Femur (tissue), 1 donor: ENCODE measurements at regions not wholly inside any gene's neighbourhood (a gene's known extent, or its start where the extent isn't known, plus 50 kb on each side); places are given as distances from the start of the nearest gene placed in this dataset.
A peak's percentile ranks its signal among the peaks of the same experiment; 100 is the strongest.

ENCODE experiments used
- DNase-seq: peaks from one replicate; pipeline ENCODE4 v3.0.0-alpha.2; 2017

DNA sequence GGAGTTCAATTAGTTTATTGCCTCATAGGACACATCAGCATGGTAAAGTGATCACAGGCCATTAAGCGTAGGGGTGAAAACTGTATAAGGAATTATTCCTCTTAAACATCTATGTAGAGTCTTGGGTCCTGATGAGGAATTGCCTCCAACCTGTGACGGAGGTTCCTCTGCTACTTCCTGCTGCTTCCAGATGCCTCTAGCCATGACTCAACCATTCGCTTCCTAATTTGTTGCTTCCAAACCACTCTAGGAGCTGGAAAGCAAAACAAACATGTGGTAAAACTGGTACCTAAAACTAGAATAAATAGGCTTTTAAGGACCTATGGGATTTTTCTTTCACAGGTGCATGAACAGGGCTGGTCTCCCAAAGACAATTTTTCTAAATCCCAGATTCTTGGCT is 253.8 kb downstream of the KLF12 start:
- no peak for DNase-seq

DNA sequence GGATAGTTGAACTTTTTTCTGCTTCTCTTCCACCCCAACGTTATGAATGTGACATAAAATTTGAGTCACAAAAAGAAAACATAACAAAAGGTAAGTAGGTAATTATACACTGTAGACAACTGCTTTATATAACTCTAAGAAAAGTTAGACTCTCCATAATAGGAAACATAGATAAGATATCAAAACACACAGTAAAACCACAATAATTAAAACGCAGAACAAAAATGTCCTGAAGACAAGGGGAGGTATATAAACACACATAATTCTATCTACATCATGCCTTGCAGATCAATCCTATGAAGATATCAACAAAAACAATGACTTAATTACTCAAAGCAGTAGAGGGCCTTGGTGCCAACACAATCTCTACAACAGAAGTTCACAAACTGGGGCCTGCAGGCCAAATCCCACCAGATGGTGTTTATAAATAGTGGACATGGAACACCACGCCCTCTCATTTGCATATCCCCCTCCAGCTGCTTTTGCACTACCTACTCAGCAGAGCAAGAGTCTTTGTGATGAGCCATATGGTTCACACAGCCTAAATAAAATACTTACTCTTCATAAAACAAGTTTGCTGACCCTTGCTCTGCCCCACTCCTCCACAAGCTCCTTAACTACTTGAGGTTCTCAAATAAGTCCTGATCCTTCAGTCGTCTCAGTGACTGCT is 254.7 kb downstream of the KLF12 start:
- DNase-seq = peak; percentile 26

DNA sequence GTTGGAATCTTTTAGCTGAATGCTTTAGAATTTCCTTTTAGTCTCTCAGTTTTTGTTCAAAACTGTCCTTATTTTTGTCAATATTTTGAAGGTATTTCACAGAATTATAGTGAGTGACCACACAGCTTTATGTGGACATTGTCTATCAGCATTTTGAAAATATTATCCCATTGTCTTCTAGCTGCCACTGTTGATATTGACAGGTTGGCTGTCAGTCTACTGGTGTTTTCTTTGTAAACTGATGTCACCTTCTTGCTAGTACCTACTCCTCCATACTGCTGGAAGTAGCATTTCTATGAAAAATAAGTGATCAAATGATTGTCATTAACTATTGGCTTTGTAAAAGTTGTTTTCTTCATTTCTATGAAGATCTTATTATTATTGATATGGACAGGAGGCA is 256.8 kb downstream of the KLF12 start:
- no peak for DNase-seq

DNA sequence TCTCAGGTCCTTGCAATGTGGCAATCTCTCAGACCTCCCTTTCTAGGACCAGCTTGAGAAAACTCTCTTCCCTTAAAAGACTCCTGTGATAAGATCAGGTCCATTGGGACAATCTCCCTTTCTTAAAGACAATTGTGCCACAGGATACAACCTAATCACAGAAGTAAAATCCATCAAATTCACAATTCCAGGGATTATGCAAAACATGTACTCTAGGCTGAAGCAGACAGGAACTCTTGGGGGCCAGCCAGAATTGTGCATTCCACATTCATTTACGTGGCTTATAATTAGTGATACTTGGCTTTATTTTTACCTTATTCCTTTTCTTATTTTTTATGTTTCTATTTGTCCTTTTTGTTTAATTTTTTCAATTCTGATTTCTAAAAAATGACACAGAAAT is 257.9 kb downstream of the KLF12 start:
- no peak for DNase-seq

DNA sequence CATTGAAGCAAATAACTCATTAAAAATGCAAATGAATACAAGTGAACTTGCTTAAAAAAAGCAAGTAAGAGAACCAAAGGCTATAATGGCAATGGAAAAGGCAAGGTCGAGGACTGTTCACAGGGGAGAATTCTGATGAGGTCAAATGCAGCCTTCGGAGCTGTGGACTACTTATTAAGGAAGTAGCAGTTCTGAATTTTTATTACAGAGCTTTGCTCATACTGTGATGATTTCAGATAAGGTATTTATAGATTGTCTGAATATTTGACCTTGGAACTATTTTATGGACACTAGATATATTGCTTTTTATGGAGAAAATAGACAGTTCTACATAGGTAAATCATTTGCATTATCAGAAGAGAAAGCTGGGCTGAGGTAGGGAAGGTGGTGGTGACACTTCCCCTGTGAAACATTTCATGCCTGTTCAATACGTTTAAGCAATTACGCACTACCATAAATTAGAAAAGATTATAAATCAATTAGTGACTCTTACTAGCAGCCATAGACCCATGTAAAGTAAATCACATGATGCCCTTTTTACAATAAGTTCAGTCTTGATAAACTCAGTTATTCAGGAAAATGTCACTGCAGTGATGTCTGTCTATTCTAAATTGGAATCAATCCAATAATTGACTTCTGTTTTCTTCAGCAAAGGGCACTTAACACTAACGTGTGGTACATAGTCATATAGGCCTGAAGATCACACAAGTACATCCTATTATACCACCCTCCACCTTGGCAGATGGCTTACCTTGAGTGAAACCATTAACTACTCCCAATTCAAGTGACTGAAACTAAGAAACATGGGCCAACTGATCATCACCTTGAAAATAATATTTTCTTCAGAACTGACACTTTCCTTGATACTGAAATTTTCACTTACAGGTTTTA is 260.0 kb downstream of the KLF12 start:
- DNase-seq = no peak

DNA sequence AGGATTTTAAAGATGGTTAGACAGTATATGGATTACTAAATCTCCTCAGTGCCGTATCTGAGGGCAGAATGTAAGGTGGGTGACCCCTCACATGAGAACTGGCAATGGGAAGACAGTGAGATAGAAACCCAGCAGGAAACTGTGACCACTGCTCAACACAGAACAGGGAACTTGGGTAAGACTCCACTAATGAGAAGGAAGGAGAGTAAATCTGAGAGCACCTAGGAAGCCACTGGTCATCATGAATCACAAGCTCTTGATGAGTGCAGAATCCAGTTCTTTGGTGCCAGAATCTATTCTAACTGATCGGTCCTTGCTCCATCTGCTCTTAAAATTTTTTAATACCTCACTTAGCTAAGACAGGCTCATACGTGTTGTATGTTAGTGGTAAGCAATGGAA is 261.8 kb downstream of the KLF12 start:
- DNase-seq = no peak

DNA sequence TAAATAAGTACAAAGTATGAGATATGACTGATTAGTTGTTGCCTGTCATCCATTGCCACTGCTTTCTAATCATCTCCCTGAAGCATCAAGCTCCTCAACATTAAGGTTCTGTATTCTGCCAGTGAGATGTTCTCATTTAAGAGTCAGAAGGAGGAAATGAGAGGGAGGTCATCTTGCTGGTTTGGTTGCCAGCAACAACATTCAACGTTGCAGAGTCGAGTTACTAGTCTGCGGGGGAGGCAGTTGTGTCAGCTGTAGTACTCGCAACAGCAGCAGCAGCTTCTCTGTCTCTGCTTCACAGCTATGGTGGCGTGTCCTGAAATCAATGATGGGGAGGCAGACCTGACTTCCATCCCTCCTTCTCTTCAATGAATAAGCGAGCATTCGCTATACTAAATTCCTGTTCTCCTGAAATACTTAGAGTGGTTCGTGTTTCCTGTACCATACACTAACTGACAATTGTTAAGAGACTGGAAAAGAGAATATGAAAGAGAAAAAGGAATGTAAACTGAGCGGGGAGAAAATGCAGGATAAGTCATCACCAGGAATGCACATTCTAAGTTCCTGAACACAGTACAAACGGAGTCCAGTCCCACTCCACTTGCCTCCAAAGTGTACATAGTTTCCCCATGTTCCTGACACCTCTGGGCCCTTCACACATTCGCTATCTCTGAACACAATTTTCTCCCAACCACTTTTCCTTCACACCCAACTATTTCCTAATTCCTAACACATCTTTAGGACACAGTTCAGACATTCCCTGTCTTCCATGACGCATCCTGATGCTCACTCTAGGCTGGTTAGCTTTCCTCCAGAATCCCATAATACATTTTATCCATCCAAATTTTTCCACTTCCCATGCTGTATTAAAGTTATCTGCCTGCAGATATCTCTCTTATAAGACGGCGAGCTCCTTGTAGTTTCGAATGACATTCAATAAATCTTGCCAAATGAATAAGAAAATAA is 263.0 kb downstream of the KLF12 start:
- peak; percentile 46 for DNase-seq

DNA sequence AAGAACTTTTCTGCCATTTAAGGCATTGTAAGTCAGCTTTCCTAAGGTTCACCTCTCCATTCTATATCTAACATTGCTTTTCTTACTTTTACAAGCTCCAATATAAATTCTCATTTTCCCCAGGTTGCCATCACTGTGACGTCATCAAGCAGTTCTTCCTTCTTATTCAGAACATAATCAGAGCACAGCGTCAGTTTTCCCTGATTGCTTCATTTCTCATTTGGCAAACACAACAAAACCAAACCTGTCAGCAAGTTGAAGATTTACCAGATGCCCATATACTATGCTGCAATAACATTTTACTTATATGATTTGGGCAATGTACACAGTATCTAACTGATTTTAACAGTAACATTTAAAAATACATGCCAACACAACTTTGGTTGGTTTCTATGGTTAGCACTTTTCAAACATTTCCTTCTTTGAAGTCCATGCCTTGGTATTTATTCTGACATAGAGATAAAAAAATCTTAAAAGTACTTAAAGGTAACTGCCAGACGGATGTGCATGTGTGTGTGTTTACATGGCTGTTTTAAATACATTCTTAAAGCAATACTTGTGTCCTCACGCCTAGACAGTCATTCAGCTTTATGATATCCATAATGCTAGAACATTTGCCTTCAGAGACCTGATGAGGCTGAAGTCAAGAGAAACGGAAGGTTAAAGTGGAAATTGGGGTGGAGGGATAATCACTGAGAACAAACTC is 264.0 kb downstream of the KLF12 start:
- DNase-seq = no peak

DNA sequence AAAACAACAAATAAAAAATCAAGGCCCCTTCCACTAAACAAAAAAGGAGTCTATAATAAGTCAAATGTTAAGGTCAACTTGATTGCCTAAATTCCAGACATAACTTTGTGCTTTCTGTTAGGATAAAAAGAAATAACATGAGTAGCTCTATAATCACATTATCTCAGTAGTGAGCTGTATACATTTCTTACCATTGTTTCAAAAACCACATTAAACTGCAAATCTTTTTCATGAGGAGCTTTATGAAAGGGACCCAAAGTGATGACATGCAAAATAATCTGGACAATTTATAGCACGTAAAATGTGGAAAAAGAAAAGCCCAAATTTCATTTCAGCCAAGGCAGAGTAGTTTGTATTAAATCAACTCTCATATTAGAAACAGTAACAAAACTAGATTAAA is 269.2 kb downstream of the KLF12 start:
- no peak for DNase-seq

DNA sequence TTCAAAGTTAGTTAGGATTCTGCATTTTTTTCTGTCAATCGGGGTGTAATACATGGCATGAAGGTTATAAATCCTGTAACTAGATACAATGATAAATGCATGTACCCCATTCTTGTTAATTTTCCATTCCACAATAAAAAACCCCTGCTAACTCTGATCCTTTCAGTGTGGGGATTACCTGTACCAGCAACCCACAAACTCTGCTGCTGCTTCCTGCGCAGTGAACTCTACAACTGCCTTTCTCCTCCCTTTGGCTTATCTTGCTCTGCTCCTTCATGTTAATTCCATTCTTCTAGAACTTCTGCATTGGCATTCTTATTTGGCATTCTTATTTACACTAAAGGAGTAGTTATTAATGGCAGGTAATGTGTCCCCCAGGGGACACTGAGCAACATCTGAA is 273.1 kb downstream of the KLF12 start:
- no peak for DNase-seq

DNA sequence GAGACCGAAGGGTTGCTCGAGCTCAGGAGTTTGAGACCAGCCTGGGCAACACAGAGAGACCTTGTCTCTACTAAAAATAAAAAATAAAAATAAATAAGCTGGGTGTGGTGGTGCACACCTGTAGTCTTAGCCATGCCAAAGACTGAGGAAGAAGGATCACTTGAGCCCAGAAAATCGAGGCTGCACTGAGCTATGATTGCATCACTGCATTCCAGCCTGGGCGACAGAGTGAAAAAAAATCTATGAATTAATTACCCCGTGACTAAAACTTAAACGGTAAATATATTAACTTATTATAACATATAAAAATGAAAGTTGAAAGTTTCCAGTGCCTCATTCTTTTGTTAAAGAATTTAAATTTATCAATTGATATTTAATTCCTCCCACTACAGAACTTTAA is 273.7 kb downstream of the KLF12 start:
- no peak for DNase-seq

DNA sequence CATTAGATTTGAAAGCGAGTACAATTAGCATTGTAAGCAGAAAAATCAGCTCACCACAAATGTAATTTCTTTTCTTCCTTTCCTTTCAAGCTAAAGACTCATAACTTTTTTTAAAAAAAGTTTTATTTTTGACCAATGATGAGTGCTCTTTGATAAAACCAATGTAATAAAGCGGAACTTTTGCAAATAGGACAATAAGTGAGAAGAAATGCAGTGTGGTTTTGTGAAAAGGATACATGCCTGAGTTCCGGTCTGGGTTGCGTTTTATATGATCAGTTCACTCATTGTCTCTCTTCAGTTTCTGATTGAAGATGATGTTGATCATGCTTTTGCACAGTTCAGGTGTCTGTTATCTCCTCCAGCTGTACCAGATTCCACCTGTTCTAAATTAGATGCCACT is 274.4 kb downstream of the KLF12 start:
- no peak for DNase-seq

DNA sequence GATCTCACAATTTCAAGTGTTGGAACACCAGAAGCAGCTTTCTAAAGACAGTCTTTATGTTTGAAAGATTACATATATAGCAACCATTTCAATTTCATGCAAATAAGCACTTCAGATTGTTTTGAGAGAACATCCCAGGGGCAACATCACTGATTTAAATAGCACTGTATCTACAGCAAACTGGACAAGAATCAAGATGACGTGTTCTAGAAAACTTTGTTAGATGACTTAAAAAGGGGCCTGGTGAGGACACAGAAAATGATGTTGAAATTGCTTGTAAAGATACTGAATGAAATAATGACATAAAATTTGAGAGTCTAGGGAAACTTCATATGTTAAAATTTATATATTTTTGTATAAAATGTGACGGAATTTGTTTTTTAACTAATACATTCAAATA is 277.1 kb downstream of the KLF12 start:
- no peak for DNase-seq

DNA sequence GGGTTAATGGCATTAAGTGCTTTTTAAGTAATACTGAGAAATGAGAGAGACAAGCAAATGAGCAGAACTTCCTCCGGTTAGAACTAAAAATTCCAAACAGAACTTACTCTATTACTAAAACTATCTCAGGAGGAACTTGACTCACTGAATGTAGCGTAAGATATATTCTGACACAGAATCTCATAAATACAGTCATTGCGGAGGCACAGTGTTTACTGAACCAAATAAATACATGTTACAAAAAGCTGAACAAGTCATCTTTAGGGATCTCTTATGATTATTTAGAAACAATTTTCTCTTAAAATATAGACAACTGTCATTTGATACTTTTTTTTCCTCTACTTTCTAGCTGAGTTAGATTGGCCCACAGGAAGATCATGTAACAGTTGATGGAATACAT is 283.1 kb downstream of the KLF12 start:
- no peak for DNase-seq

DNA sequence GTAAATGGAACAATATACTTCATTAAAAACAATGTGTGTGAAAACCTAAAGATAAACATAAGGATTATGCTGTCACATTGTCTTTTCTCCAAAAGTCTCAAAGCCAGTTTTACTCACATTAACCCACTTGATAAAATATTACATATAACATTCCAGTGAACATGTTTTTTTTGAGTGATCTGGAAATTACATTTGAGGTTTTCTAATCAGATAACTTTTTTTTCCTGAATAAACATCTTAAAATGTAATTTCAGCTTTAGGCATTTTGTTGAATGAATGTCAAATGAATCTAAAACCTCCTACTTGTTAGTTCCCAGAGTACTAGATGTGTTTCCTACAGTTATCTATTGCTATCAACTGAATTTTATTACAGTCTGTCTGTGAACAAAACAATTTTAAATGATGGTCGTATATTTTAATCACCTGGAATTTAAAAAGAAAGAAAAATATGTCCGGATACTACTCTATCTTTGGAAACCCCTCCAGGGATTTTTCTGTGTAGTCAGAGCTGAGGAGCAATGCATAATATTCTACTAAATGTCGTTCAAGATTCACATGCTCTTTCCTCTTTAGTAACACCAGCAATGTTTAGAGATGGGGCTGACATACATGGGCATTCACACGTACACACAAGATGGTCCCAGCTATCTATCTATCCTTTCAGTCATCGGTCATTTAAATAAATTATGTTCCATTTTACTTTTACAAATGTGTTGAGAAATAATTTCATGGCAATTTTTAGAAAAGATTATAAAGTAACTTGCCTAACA is 283.9 kb downstream of the KLF12 start:
- no peak for DNase-seq

DNA sequence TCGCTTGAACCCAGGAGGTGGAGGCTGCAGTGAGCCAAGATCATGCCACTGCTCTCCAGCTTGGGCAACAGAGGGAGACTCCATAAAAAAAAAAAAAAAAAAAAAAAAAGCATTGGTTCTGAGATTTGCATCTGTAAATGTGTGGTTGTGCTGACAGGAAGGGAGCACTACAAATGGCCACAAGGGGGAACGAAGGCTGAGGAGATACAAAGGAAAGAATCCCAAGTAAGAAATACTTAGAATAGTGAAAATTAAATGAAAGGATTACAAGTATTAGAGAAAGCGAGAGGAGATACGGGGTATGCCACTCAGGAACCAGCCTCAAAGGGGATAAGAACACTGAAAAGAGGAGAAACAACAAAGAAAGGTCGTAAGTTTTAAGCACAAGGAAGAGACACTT is 284.9 kb downstream of the KLF12 start:
- no peak for DNase-seq

DNA sequence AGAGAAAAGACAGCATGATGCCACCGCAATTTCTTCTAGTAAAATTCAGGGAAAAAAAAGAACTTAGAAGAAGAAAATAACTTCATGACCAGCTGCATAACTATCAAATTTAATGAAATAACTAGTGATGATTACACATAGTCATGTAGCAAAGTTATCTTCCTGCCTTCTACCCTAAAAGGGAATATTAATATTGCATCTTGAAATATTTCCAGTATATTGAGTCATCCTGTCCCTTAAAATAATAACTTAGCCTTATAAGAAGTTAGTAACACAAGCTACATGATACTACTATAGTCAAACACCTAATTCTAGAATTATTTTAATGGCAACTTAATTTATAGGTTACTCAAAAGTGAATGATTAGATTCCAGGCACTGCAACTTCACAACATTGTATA is 289.2 kb downstream of the KLF12 start:
- DNase-seq = no peak

DNA sequence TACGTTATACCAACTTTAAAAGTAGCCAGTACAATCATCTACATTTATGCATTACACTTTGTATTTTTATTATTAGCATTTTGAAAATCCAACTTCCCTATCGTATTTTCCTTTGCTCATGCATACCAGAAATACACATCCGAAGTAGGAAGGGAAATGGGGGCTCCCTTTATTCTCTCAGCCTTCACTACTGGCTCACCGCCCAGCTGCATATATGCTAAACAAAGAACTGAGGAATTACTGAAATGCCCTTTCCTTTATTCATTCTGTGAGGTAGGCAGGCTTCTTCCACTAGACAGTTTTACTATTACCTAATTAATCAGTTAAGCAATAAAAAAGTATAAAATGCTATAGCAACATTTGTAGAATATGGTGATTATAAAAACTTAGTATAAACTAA is 291.6 kb downstream of the KLF12 start:
- peak; percentile 23 for DNase-seq

DNA sequence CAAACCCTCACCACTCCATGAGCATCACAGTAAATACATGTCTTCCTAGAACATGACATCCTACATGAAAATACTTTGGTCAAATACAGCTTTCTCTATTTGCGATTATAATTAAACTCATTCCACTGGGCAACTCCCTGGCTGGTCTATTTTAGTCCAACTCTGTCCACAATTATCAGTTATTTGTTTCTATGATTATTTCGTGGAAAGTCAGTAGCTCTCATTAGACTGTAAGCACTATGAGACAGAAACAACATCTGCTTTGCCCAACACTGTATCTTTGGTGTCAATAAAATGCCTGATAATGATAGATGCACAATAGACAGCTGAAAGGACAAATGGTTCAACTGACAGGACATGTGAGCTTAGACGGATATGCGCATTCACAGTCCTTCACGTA is 292.0 kb downstream of the KLF12 start:
- DNase-seq = no peak

DNA sequence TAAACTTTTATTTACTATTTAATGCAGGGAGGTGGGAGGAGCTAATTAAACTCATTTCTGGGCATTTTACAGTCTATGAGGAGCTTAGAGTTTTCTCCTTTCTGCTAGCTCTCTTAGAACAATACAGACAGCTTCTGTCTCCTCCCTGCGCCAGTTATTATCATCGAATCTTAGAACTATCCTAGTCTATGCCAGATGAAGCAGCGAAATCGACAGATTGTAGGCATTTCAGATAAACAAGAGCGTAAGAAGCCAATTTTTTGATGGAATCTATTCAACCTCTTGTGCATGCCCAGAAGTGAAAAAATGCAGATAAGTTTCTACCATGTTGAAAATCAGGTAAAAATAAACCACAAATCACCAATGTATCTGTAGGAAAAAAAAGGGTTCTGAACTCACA is 297.1 kb downstream of the KLF12 start:
- no peak for DNase-seq

DNA sequence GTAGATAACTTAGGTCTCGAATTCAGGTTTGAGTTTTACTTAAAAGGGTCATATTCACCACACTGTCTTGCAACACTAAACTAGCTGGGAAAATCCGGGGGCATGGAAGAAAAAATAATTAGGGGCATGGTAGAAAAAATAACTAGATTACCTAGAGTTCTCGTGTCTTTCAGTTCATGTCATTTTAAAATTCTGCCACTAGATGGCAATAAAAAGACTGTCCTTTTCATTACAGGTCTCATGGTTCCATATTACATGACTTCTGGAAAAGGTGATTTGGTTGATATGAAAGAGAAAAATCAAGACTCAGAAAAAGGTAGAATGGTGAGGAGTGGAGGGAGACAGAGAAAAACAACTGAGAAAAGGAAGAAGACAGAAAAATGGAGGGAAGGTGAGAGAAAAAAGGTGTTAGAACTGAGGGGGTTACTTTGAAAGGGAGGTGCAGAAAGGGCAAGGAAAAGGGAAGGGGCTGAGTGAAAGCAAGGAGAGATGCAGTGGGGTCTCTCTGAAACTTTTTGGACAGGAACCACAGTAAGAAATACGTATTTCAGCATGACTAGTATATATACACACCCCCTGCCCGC is 299.0 kb downstream of the KLF12 start:
- no peak for DNase-seq
